ENCODE measurements at regions not wholly inside any gene's neighbourhood (a gene's known extent, or its start where the extent isn't known, plus 50 kb on each side); places are given as distances from the start of the nearest gene placed in this dataset.

DNA sequence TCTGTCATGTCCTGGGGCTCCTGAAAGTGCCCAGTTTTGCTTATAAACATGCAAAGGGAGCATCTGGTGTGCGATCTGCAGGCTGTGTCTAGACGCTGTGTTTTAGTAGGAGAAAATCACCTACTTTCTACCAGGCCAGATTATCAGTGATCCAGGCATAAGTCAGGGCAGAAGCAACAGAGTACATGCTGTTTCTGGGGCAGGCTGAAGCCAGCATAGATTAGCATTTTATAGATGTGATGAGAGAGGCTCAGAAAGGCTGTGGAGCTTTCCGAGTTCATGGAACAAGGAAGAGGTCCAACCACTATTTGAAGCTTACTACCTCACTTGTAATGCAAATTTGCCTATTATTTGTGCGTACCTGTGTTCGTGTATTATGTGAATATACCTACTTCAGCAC lies 1208.4 kb upstream of the TENM4 start:
- TF ChIP-seq POLR2A (IDR thresholded peaks at IDR 0.05), result no peak
- TF ChIP-seq, protein P1, sequence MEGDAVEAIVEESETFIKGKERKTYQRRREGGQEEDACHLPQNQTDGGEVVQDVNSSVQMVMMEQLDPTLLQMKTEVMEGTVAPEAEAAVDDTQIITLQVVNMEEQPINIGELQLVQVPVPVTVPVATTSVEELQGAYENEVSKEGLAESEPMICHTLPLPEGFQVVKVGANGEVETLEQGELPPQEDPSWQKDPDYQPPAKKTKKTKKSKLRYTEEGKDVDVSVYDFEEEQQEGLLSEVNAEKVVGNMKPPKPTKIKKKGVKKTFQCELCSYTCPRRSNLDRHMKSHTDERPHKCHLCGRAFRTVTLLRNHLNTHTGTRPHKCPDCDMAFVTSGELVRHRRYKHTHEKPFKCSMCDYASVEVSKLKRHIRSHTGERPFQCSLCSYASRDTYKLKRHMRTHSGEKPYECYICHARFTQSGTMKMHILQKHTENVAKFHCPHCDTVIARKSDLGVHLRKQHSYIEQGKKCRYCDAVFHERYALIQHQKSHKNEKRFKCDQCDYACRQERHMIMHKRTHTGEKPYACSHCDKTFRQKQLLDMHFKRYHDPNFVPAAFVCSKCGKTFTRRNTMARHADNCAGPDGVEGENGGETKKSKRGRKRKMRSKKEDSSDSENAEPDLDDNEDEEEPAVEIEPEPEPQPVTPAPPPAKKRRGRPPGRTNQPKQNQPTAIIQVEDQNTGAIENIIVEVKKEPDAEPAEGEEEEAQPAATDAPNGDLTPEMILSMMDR (IDR thresholded peaks at IDR 0.05), result no peak

All from adrenal gland (tissue), 5 donors.